Sigmoid colon (tissue), 4 donors: ENCODE measurements at regions not wholly inside any gene's neighbourhood (a gene's known extent, or its start where the extent isn't known, plus 50 kb on each side); places are given as distances from the start of the nearest gene placed in this dataset.
"Not testable (repeated sequence)": the region's sequence is repeated elsewhere in the genome, so short reads cannot be mapped to it uniquely, and the experiment has no call there.

Source experiments
- POLR2A ChIP-seq, 2 donors: fragments of 450-650 bp; IDR thresholded peaks; one replicate each; pipeline ENCODE4 v1.6.1; 2016; ENCODE audit warnings: antibody characterized with exemption in 2 of 2, mild to moderate bottlenecking in 2 of 2, moderate library complexity in 2 of 2
- POLR2AphosphoS5 ChIP-seq, 4 donors: sonication (generic); formaldehyde crosslinking; IDR thresholded peaks; one replicate each; pipeline ENCODE4 v1.6.1; 2017; ENCODE audit warnings: antibody characterized with exemption in 4 of 4

DNA sequence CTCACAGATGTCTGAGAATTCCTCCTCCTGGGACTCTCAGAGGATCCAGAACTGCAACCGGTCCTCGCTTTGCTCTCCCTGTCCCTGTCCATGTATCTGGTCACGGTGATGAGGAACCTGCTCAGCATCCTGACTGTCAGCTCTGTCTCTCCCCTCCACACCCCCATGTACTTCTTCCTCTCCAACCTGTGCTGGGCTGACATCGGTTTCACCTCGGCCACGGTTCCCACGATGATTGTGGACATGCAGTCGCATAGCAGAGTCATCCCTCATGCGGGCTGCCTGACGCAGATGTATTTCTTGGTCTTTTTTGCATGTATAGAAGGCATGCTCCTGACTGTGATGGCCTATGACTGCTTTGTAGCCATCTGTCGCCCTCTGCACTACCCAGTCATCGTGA, 68.7 kb downstream of the DEFB131A start:
- TF ChIP-seq POLR2AphosphoS5, POLR2A (IDR thresholded peaks at IDR 0.05): not testable (repeated sequence)
